Ectodermal cell (in vitro differentiated cells): ENCODE measurements at regions not wholly inside any gene's neighbourhood (a gene's known extent, or its start where the extent isn't known, plus 50 kb on each side); places are given as distances from the start of the nearest gene placed in this dataset.

Experiments
- H3K27ac ChIP-seq: 2 replicates; pipeline ENCODE4 v1.7.0; 2013; ENCODE audit warnings: mild to moderate bottlenecking, low read depth, low read length; ENCODE audit not compliant: insufficient read depth, poor library complexity, severe bottlenecking
- H3K27me3 ChIP-seq: 2 replicates; pipeline ENCODE4 v1.7.0; 2013; ENCODE audit warnings: mild to moderate bottlenecking, low read length; ENCODE audit not compliant: insufficient read depth, control insufficient read depth, poor library complexity, severe bottlenecking
- H3K36me3 ChIP-seq: one replicate; pipeline ENCODE4 v1.7.0; 2013; ENCODE audit warnings: low read length; ENCODE audit not compliant: control insufficient read depth, insufficient read depth
- H3K4me1 ChIP-seq: one replicate; pipeline ENCODE4 v1.7.0; 2013; ENCODE audit warnings: low read length; ENCODE audit not compliant: control insufficient read depth, insufficient read depth
- H3K4me3 ChIP-seq: 2 replicates; pipeline ENCODE4 v1.7.0; 2013; ENCODE audit warnings: low read depth, low read length, control low read depth; ENCODE audit not compliant: insufficient read depth
- H3K9me3 ChIP-seq: 2 replicates; pipeline ENCODE4 v1.7.0; 2013; ENCODE audit warnings: mild to moderate bottlenecking, low read length, moderate library complexity; ENCODE audit not compliant: control insufficient read depth
- WGBS, 2 experiments: methylation state at CpG; one replicate each; pipeline ENCODE4 v1.1.7; 2013; ENCODE audit warnings: missing lambda C conversion rate in 2 of 2; 5-methylcytosine and 5-hydroxymethylcytosine counted together

- Histone ChIP-seq H3K36me3 (no peaks in the 10 kb centered on the region), H3K27me3 (no peaks in the 10 kb centered on the region), H3K4me1 (no peaks in the 10 kb centered on the region), H3K9me3 (no peaks in the 10 kb centered on the region), H3K27ac (no peak overlapping the region), H3K4me3 (no peak overlapping the region)
- 59 to 60% methylated on average over 1 of the region's 1 CpG for WGBS, 2 experiments
Observed at GRCh38 chr3:182357928-182358327, 435.4 kb upstream of the ATP11B start.

DNA sequence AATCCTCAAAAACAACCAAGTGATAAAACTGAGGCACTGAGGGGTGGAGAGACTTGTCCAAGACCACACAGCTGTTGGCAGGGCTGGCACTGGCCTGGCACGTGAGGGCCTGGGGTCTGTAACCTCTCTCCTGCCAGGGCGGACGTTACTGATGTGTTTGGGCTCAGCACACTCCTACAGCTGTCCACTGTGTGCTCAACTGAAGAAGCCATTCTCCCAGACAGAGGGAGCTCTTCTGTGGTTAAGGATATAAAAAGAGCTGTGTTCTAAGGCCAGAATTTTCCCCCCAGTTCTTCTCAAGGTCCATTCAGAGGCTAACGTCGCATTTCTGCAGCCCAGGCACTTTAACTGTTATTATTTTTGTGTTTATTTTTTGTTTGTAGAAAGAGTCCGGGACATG, 429.0 kb upstream of the ATP11B start:
- 89 to 91% methylated on average over 6 of the region's 6 CpGs for WGBS, 2 experiments
- Histone ChIP-seq H3K27ac (no peak overlapping the region), H3K4me1 (no peaks in the 10 kb centered on the region), H3K9me3 (no peaks in the 10 kb centered on the region), H3K36me3 (no peaks in the 10 kb centered on the region), H3K27me3 (no peaks in the 10 kb centered on the region), H3K4me3 (no peak overlapping the region)

DNA sequence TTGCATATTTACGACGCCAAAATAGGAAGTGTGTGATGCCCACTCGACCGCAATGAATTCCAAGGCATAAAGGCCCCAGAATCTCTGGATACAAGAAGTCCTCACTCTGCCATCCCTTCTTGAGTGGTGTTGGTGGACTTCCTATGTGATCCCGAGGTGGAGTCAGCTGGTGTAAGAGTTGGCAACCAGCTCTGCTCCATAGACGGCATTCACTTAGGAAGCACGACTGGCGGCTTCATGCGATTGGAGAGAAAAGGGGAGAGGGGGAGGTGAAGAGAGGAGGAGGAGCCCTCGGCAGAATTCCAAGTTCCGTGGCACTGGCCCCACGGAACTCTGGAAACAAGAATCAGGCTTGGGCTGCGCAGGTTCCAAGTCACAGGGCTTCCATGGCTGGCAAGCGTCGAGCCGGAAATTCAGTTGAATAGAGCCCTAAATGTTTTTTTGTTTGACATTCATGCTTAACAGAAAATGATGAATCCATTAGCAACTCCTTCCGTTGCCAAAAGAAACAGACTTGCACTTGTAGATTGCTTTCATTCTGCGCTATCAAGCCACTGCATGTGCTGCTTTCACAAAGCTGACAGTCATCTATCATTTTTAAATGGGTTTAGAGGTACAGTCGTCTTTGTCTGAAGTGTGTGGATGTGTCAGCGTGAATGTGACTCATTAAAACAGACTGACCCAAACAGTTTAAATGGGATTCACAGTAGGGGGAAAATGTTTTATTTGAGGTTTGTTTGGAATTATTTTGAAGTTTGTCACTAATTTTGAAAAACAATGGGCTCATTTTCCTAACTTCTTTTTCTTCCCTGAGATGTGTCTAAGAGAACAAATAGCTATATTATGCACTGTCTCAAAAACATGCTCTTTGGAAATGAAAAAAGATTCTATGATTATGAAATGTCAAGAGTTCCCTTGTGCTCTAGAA, 428.3 kb upstream of the ATP11B start:
- Histone ChIP-seq H3K9me3 (no peaks in the 10 kb centered on the region), H3K4me3 (no peak overlapping the region), H3K27ac (no peak overlapping the region), H3K36me3 (no peaks in the 10 kb centered on the region), H3K4me1 (no peaks in the 10 kb centered on the region), H3K27me3 (no peaks in the 10 kb centered on the region)
- WGBS, 2 experiments: 92 to 94% methylated on average over 20 of the region's 20 CpGs

GRCh38 chr3:182366746-182367145, 426.6 kb upstream of the ATP11B start:
- H3K9me3 ChIP-seq: no peaks in the 10 kb centered on the region
- H3K4me3 ChIP-seq: no peak overlapping the region
- H3K27ac ChIP-seq: no peak overlapping the region
- no peaks in the 10 kb centered on the region for H3K27me3 ChIP-seq
- H3K36me3 ChIP-seq: no peaks in the 10 kb centered on the region
- 86% methylated on average over 1 of the region's 2 CpGs; no CpG with 5 or more reads in 1 of the 2 experiments for WGBS, 2 experiments
- H3K4me1 ChIP-seq: no peaks in the 10 kb centered on the region

- Histone ChIP-seq H3K27me3 (no peaks in the 10 kb centered on the region), H3K9me3 (no peaks in the 10 kb centered on the region), H3K36me3 (no peaks in the 10 kb centered on the region), H3K27ac (no peak overlapping the region), H3K4me3 (no peak overlapping the region), H3K4me1 (no peaks in the 10 kb centered on the region)
- WGBS, 2 experiments: 90 to 100% methylated on average over 1 of the region's 1 CpG
Observed at GRCh38 chr3:182369861-182370260, 423.4 kb upstream of the ATP11B start.

DNA sequence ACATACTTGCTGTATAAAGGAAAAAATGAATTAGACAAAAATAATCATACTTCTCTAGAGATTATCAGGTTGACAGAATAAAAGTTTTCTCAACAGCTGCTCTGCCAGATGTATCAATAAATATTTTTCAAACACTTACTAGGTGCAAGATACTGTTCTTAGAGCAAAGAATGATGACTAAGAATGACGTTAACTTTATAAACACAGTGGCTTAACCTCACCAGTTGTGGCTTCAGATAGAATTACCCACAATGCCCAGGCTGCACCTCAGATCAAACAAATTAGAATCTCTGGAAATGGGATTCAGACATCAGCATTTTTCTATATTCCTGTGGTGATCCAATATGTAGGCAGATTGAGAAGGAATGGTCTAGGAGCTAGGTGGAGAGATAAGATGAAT, 422.4 kb upstream of the ATP11B start:
- Histone ChIP-seq H3K27ac (no peak overlapping the region), H3K9me3 (no peaks in the 10 kb centered on the region), H3K27me3 (no peaks in the 10 kb centered on the region), H3K36me3 (no peaks in the 10 kb centered on the region), H3K4me3 (no peak overlapping the region), H3K4me1 (peaks cover 1% of the 10 kb centered on the region)
- 92 to 97% methylated on average over 1 of the region's 1 CpG for WGBS, 2 experiments

DNA sequence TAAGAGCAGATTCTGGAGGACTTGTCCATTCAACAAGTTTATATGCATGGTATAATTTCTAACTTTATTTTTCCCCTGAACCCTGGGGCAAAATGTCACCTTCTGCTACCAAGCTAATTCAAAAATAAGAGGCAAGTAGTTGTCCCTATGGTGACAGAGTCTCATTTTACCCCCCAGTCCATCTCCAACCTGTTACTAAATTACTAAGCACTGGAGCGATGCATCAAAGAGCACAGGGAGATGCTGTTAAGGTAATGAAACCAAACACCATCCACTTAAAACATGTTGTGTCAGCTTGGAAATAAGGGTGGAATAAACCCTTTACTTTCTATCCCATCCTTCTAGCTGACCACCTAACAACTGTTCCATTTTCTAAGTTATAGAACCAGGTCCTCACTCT, 417.4 kb upstream of the ATP11B start:
- WGBS, 2 experiments: 88% methylated on average over 1 of the region's 1 CpG; no CpG with 5 or more reads in 1 of the 2 experiments
- Histone ChIP-seq H3K27ac (no peak overlapping the region), H3K4me1 (peaks cover 7% of the 10 kb centered on the region), H3K36me3 (no peaks in the 10 kb centered on the region), H3K27me3 (no peaks in the 10 kb centered on the region), H3K9me3 (no peaks in the 10 kb centered on the region), H3K4me3 (no peak overlapping the region)

GRCh38 chr3:182382112-182382857, 411.0 kb upstream of the ATP11B start:
- H3K9me3 ChIP-seq: no peaks in the 10 kb centered on the region
- 86 to 91% methylated on average over 4 of the region's 4 CpGs for WGBS, 2 experiments
- no peak overlapping the region for H3K4me3 ChIP-seq
- no peak overlapping the region for H3K27ac ChIP-seq
- H3K4me1 ChIP-seq: peaks cover 16% of the 10 kb centered on the region
- H3K27me3 ChIP-seq: no peaks in the 10 kb centered on the region
- no peaks in the 10 kb centered on the region for H3K36me3 ChIP-seq

DNA sequence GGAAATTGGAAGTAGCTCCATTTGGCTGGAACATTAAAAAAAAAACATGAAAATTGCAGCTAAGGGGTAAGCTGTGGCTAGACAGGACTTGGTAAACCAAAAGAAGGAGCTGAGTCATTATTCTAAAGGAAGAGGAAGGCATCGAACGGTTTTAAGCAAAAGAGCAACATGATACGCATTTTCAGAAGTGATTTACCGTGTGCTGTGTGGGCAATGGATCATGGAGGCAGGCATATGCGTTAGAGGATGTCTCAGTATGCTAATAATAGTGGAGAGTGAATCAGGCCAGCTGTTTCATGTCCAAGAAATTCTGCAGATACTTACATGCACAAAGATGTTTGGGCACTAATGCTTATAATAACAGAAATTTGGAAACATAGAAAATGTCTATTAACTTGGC, 409.1 kb upstream of the ATP11B start:
- Histone ChIP-seq H3K4me3 (no peak overlapping the region), H3K27me3 (no peaks in the 10 kb centered on the region), H3K27ac (no peak overlapping the region), H3K9me3 (no peaks in the 10 kb centered on the region), H3K4me1 (peaks cover 16% of the 10 kb centered on the region), H3K36me3 (no peaks in the 10 kb centered on the region)
- 87% methylated on average over 5 of the region's 5 CpGs for WGBS, 2 experiments

GRCh38 chr3:182385356-182385755, 407.9 kb upstream of the ATP11B start:
- no peak overlapping the region for H3K4me3 ChIP-seq
- 7 to 11% methylated on average over 2 of the region's 2 CpGs for WGBS, 2 experiments
- no peaks in the 10 kb centered on the region for H3K36me3 ChIP-seq
- no peaks in the 10 kb centered on the region for H3K27me3 ChIP-seq
- no peaks in the 10 kb centered on the region for H3K9me3 ChIP-seq
- H3K4me1 ChIP-seq: peaks cover 16% of the 10 kb centered on the region
- H3K27ac ChIP-seq: peak overlapping the region; percentile 61
